Upper lobe of right lung (tissue), 1 donor: ENCODE measurements at regions not wholly inside any gene's neighbourhood (a gene's known extent, or its start where the extent isn't known, plus 50 kb on each side); places are given as distances from the start of the nearest gene placed in this dataset.

Experiments used
- ATAC-seq: fragments of 200-7000 bp; cut with Tn5 transposase; one replicate; pipeline ENCODE4 v1.9.1; 2020; ENCODE audit warnings: mild to moderate bottlenecking, moderate library complexity
- DNase-seq: peaks from one replicate; pipeline ENCODE4 v3.0.0-alpha.2; 2020
- H3K27ac ChIP-seq: fragments of 200-600 bp; one replicate; pipeline ENCODE4 v1.8.0; 2022
- H3K27me3 ChIP-seq: fragments of 200-600 bp; one replicate; pipeline ENCODE4 v1.8.0; 2022; ENCODE audit warnings: mild to moderate bottlenecking
- H3K36me3 ChIP-seq: fragments of 200-600 bp; one replicate; pipeline ENCODE4 v1.8.0; 2022
- H3K4me1 ChIP-seq: fragments of 200-600 bp; one replicate; pipeline ENCODE4 v1.8.0; 2022
- H3K4me3 ChIP-seq: fragments of 200-600 bp; one replicate; pipeline ENCODE4 v1.8.0; 2022; ENCODE audit warnings: mild to moderate bottlenecking
- H3K9me3 ChIP-seq: fragments of 200-600 bp; one replicate; pipeline ENCODE4 v1.8.0; 2022
- intact Hi-C: fragments of 100-400 bp; cut with DNase I; formaldehyde crosslinking; loops from one replicate; pipeline ENCODE4 v1.11.0; 2022
- TF ChIP-seq, protein P1 (sequence below): fragments of 200-600 bp; IDR thresholded peaks from one replicate; pipeline ENCODE4 v1.8.0; 2022; ENCODE audit warnings: antibody characterized with exemption
- donor health status: DM: no; HTN: yes; CAD: no; lungs with severe emphysema.

DNA sequence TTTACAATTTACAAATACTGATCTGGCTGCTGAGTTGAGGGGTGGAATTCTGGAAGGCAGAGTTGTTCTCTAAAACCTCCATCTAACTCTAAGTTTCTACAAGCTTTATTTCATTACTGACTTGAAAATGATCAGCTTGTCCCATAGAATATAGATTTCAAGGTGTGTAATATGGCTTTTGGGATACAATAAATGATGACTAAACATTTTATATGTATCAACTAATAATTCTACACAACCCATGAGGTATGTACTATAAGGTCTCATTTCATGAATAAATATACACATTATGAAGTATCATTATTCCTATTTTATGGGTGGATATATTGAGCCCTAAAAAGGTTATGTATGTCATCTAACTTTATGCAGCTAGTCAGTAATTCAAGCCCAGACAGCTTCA lies 1214.3 kb upstream of the SORCS1 start:
- H3K4me3 ChIP-seq, result no peak overlapping the region
- H3K4me1 ChIP-seq, result no peaks in the 10 kb centered on the region
- H3K27ac ChIP-seq, result no peak overlapping the region
- TF ChIP-seq, protein P1, sequence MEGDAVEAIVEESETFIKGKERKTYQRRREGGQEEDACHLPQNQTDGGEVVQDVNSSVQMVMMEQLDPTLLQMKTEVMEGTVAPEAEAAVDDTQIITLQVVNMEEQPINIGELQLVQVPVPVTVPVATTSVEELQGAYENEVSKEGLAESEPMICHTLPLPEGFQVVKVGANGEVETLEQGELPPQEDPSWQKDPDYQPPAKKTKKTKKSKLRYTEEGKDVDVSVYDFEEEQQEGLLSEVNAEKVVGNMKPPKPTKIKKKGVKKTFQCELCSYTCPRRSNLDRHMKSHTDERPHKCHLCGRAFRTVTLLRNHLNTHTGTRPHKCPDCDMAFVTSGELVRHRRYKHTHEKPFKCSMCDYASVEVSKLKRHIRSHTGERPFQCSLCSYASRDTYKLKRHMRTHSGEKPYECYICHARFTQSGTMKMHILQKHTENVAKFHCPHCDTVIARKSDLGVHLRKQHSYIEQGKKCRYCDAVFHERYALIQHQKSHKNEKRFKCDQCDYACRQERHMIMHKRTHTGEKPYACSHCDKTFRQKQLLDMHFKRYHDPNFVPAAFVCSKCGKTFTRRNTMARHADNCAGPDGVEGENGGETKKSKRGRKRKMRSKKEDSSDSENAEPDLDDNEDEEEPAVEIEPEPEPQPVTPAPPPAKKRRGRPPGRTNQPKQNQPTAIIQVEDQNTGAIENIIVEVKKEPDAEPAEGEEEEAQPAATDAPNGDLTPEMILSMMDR, result no peak
- intact Hi-C loops, result no loop called here
- no peaks in the 10 kb centered on the region for H3K9me3 ChIP-seq
- DNase-seq (no peak), ATAC-seq (no peak)
- no peaks in the 10 kb centered on the region for H3K27me3 ChIP-seq
- no peaks in the 10 kb centered on the region for H3K36me3 ChIP-seq

DNA sequence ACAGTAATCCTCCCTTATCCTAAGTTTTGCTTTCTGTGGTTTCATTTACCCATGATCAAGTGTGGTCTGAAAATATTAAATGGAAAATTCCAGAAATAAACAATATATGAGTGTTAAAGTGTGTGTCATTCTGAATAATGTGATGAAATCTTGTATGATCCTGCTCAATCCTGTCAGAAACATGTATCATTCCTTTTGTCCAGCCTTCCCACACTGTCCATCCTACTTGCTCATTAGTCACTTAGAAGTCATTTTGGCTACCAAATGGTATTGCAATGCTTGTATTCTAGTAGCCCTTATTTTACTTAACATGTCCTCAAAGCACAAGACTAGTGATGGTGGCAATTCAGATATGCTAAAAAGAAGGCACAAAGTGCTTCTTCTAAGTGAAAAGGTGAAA lies 1211.2 kb upstream of the SORCS1 start:
- H3K9me3 ChIP-seq, result no peaks in the 10 kb centered on the region

DNA sequence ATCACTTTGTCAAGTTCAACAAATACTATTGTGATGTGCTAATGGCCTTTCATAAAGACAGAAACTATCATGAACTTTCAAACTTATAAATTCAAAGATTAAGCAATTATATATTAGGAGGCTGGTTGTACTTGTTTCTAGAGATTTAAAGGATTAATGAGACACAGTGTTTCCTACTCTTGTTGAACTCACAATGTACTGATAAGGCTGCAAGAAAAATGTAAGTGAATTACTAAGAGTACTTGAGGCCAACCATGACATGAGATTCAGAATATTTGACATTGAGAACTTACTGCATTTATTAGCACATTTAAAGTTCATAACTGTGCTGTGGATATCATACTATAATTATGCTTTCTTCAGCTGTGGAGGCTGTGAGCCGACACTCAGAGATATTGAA lies 1210.5 kb upstream of the SORCS1 start:
- Histone ChIP-seq H3K4me1 (no peaks in the 10 kb centered on the region), H3K27ac (no peak overlapping the region), H3K27me3 (no peaks in the 10 kb centered on the region), H3K9me3 (no peaks in the 10 kb centered on the region), H3K4me3 (no peak overlapping the region), H3K36me3 (no peaks in the 10 kb centered on the region)
- no peak for ATAC-seq
- intact Hi-C loops, result no loop called here
- no peak for DNase-seq
- TF ChIP-seq, protein P1, result no peak

More for the DNA sequence above, 1211.2 kb upstream of the SORCS1 start:
- ATAC-seq, result no peak
- no peaks in the 10 kb centered on the region for H3K27me3 ChIP-seq
- no peak overlapping the region for H3K4me3 ChIP-seq
- no peaks in the 10 kb centered on the region for H3K4me1 ChIP-seq
- H3K27ac ChIP-seq, result no peak overlapping the region
- no peak for DNase-seq
- H3K36me3 ChIP-seq, result no peaks in the 10 kb centered on the region
- TF ChIP-seq, protein P1, result no peak
- intact Hi-C loops, result no loop called here

DNA sequence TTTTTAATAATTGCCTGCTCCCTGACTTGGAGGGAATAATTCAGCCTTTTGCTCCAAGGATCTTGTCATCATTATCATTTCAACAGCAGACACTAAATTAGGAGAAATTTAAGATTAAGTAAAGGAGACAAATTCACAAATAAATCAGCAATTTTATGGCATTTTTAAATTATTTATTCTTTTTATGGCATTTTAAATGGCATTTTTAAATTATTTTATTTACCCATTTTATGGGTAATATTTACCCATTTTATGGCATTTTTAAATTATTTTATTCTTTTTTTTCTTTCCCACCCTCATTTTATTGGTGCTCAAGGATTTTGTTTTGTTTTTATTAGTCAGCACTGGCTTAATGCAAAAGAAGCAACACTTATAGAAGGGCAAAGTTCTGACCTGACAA lies 1201.0 kb upstream of the SORCS1 start:
- Histone ChIP-seq H3K4me1 (no peaks in the 10 kb centered on the region), H3K27me3 (no peaks in the 10 kb centered on the region), H3K27ac (no peak overlapping the region), H3K36me3 (no peaks in the 10 kb centered on the region), H3K4me3 (no peak overlapping the region), H3K9me3 (no peaks in the 10 kb centered on the region)
- intact Hi-C loops, result no loop called here
- ATAC-seq (no peak), DNase-seq (no peak)
- TF ChIP-seq, protein P1, result no peak

DNA sequence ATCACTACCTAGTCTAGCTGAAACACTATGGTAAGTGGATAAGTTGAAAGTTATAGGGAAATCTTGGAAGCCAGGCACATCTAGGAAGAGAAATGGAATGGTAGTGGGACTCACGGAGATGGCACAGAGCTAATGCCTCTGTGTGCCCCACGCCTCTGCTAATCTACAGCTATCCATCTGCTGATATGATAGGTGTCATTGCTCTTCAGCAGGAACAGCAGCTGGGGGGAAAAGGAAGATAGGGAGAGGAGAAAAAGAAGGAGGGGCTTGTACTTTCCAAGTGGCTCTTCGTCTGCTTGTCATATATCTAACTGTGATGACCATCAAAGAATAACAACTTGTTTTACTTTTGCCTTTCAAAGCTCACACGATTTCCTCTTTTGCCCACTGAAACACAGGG lies 1199.1 kb upstream of the SORCS1 start:
- H3K36me3 ChIP-seq, result no peaks in the 10 kb centered on the region
- H3K4me3 ChIP-seq, result no peak overlapping the region
- H3K4me1 ChIP-seq, result no peaks in the 10 kb centered on the region
- DNase-seq (no peak), ATAC-seq (no peak)
- TF ChIP-seq, protein P1, result no peak
- H3K27ac ChIP-seq, result no peak overlapping the region
- H3K9me3 ChIP-seq, result no peaks in the 10 kb centered on the region
- intact Hi-C loops, result no loop called here
- no peaks in the 10 kb centered on the region for H3K27me3 ChIP-seq

DNA sequence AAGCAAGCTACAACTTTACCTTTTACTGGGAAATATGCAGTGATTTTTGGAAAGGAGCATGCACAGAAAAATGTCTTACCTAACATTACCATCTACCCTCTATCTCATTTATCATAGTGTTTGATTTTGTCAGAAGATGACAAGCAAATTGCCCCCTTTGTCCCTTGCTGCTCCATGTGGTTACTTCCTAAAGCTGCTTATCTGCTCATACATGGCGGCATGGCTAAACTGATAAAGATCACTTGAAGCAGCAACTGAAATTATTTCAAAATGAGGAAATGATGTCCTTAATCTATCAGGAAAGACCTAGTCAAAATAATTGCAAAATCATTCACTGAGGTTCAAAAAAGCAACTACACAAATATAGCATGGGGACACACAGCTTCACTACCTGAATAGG lies 1198.5 kb upstream of the SORCS1 start:
- DNase-seq, result no peak
- Histone ChIP-seq H3K4me1 (no peaks in the 10 kb centered on the region), H3K27me3 (no peaks in the 10 kb centered on the region), H3K36me3 (no peaks in the 10 kb centered on the region), H3K27ac (no peak overlapping the region), H3K9me3 (no peaks in the 10 kb centered on the region), H3K4me3 (no peak overlapping the region)
- ATAC-seq, result no peak
- intact Hi-C loops, result no loop called here
- TF ChIP-seq, protein P1, result no peak
